ENCODE measurements at regions not wholly inside any gene's neighbourhood (a gene's known extent, or its start where the extent isn't known, plus 50 kb on each side); places are given as distances from the start of the nearest gene placed in this dataset.

GRCh38 chr9:80968611-80969010 lies 720.7 kb downstream of the TLE1 start:
- Histone ChIP-seq H3K4me1 (replicated peaks in 1 of 2; ENCODE audit: control insufficient read depth in 2 of 2, insufficient read depth in 2 of 2, low read length in 2 of 2) (no peaks in the 10 kb centered on the region), H3K79me2 (ENCODE audit: control insufficient read depth, insufficient read depth, low read length) (no peaks in the 10 kb centered on the region), H4K20me1 (replicated peaks; ENCODE audit: control insufficient read depth, insufficient read depth, low read length) (no peaks in the 10 kb centered on the region), H2AFZ (ENCODE audit: low read depth, low read length) (no peak overlapping the region), H3K27ac (ENCODE audit: extremely low read depth, low read depth, low read length) (no peak overlapping the region), H3K4me2 (ENCODE audit: insufficient read depth, low read length) (no peak overlapping the region), H3K9ac (ENCODE audit: insufficient read depth in 1 of 2, low read depth in 2 of 2, low read length in 2 of 2) (no peak overlapping the region), H3K4me3 (no peak overlapping the region), H3K9me3 (replicated peaks; ENCODE audit: control insufficient read depth, insufficient read depth, low read depth, low read length) (no peaks in the 10 kb centered on the region), H3K9me1 (ENCODE audit: control insufficient read depth, insufficient read depth, low read length) (no peaks in the 10 kb centered on the region), H3K36me3 (ENCODE audit: control insufficient read depth, insufficient read depth, low read length) (no peaks in the 10 kb centered on the region), H3K27me3 (ENCODE audit: control insufficient read depth in 2 of 2, insufficient read depth in 2 of 2, low read length in 2 of 2) (no peaks in the 10 kb centered on the region)
- no peak for ATAC-seq
- POLR2A ChIA-PET, result no interaction called here
- FAIRE-seq, result no peak
- BruUV-seq (replicated peaks), result no TSS peak
- CTCF ChIA-PET (ENCODE audit: low intra/inter-chr PET ratio), result no interaction called here
- TF ChIP-seq PATZ1 (CRISPR knock-in tag; IDR thresholded peaks at IDR 0.05; ENCODE audit: borderline replicate concordance) (no peak), TAF15 (IDR thresholded peaks at IDR 0.05; ENCODE audit: low read depth, low read length) (no peak), KAT7 (CRISPR knock-in tag; IDR thresholded peaks at IDR 0.05; ENCODE audit: borderline replicate concordance) (no peak), ELF4 (CRISPR knock-in tag; IDR thresholded peaks at IDR 0.05) (no peak), TCF3 (CRISPR knock-in tag; IDR thresholded peaks at IDR 0.05) (no peak), KAT2B (IDR thresholded peaks at IDR 0.05; ENCODE audit: low read depth, low read length) (no peak), NR0B1 (IDR thresholded peaks at IDR 0.05; ENCODE audit: partially characterized antibody) (no peak), FOXP1 (CRISPR knock-in tag; IDR thresholded peaks at IDR 0.05) (no peak), IFI16 (CRISPR knock-in tag; IDR thresholded peaks at IDR 0.05) (no peak), MED1 (CRISPR knock-in tag; IDR thresholded peaks at IDR 0.05; ENCODE audit: borderline replicate concordance) (no peak), ASH1L (IDR thresholded peaks at IDR 0.05; ENCODE audit: borderline replicate concordance, low read depth, partially characterized antibody) (no peak)
- TF ChIP-seq, protein P1, sequence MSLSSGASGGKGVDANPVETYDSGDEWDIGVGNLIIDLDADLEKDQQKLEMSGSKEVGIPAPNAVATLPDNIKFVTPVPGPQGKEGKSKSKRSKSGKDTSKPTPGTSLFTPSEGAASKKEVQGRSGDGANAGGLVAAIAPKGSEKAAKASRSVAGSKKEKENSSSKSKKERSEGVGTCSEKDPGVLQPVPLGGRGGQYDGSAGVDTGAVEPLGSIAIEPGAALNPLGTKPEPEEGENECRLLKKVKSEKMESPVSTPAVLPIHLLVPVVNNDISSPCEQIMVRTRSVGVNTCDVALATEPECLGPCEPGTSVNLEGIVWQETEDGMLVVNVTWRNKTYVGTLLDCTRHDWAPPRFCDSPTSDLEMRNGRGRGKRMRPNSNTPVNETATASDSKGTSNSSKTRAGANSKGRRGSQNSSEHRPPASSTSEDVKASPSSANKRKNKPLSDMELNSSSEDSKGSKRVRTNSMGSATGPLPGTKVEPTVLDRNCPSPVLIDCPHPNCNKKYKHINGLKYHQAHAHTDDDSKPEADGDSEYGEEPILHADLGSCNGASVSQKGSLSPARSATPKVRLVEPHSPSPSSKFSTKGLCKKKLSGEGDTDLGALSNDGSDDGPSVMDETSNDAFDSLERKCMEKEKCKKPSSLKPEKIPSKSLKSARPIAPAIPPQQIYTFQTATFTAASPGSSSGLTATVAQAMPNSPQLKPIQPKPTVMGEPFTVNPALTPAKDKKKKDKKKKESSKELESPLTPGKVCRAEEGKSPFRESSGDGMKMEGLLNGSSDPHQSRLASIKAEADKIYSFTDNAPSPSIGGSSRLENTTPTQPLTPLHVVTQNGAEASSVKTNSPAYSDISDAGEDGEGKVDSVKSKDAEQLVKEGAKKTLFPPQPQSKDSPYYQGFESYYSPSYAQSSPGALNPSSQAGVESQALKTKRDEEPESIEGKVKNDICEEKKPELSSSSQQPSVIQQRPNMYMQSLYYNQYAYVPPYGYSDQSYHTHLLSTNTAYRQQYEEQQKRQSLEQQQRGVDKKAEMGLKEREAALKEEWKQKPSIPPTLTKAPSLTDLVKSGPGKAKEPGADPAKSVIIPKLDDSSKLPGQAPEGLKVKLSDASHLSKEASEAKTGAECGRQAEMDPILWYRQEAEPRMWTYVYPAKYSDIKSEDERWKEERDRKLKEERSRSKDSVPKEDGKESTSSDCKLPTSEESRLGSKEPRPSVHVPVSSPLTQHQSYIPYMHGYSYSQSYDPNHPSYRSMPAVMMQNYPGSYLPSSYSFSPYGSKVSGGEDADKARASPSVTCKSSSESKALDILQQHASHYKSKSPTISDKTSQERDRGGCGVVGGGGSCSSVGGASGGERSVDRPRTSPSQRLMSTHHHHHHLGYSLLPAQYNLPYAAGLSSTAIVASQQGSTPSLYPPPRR (CRISPR knock-in tag; IDR thresholded peaks at IDR 0.05; ENCODE audit: borderline replicate concordance), result no peak
- TF ChIP-seq, protein P2, sequence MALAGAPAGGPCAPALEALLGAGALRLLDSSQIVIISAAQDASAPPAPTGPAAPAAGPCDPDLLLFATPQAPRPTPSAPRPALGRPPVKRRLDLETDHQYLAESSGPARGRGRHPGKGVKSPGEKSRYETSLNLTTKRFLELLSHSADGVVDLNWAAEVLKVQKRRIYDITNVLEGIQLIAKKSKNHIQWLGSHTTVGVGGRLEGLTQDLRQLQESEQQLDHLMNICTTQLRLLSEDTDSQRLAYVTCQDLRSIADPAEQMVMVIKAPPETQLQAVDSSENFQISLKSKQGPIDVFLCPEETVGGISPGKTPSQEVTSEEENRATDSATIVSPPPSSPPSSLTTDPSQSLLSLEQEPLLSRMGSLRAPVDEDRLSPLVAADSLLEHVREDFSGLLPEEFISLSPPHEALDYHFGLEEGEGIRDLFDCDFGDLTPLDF (CRISPR knock-in tag; IDR thresholded peaks at IDR 0.05), result no peak
- in situ Hi-C loops (cut with MboI) (no loop called here), intact Hi-C loops (cut with micrococcal nuclease) (no loop called here)
- 13% methylated on average over 1 of the region's 1 CpG for WGBS (ENCODE audit: insufficient coverage, low coverage, missing lambda C conversion rate)
- no peak for DNase-seq (ENCODE audit: extremely low read depth in 1 of 4, low spot score in 3 of 4)
